Keratinocyte (primary cell): ENCODE measurements at regions not wholly inside any gene's neighbourhood (a gene's known extent, or its start where the extent isn't known, plus 50 kb on each side); places are given as distances from the start of the nearest gene placed in this dataset.

Experiments
- DNase-seq: peaks from one replicate; pipeline ENCODE4 v3.0.0-alpha.2; 2011; ENCODE audit warnings: low read depth, missing footprints, low spot score
- FAIRE-seq: peaks from 2 replicates; lab custom pipeline; 2011; peaks lifted over from hg19 to GRCh38; lab: Jason Lieb, UNC
- H2AFZ ChIP-seq: 2 replicates; pipeline ENCODE4 v1.6.0; 2012; ENCODE audit warnings: low read length, control low read depth, inconsistent platforms; ENCODE audit not compliant: control insufficient read depth
- H3K27ac ChIP-seq: 2 replicates; pipeline ENCODE4 v1.5.1; 2011; ENCODE audit warnings: low read length; ENCODE audit not compliant: control insufficient read depth, insufficient read depth
- H3K27me3 ChIP-seq: 3 replicates; pipeline ENCODE4 v1.6.0; 2011; ENCODE audit warnings: low read length; ENCODE audit not compliant: control insufficient read depth, insufficient read depth; ENCODE audit errors: extremely low read depth
- H3K36me3 ChIP-seq, 2 experiments: 2 replicates in 1 of 2; 3 replicates in 1 of 2; pipeline ENCODE4 v1.5.1; 2011; ENCODE audit warnings: low read length in 2 of 2, mild to moderate bottlenecking in 1 of 2; ENCODE audit not compliant: control insufficient read depth in 2 of 2, insufficient read depth in 2 of 2; ENCODE audit errors: extremely low read depth in 1 of 2
- H3K4me1 ChIP-seq: 3 replicates; pipeline ENCODE4 v1.5.1; 2011; ENCODE audit warnings: low read length; ENCODE audit not compliant: control insufficient read depth, insufficient read depth; ENCODE audit errors: extremely low read depth
- H3K4me2 ChIP-seq: 3 replicates; pipeline ENCODE4 v1.6.0; 2011; ENCODE audit warnings: low read depth, low read length; ENCODE audit not compliant: control insufficient read depth, insufficient read depth; ENCODE audit errors: extremely low read depth
- H3K4me3 ChIP-seq, 3 experiments: fragments of 200-600 bp in 1 of 3; sonication (generic) in 1 of 3; 2 replicates in 2 of 3; 3 replicates in 1 of 3; pipeline ENCODE4 v1.5.1; 2011 to 2016; ENCODE audit warnings: low read length in 3 of 3, mild to moderate bottlenecking in 3 of 3, control low read depth in 2 of 3, inconsistent platforms in 1 of 3, low read depth in 1 of 3, mixed read lengths in 1 of 3, mixed run types in 1 of 3, moderate library complexity in 1 of 3; ENCODE audit not compliant: control insufficient read depth in 2 of 3, insufficient read depth in 2 of 3; ENCODE audit errors: extremely low read depth in 1 of 3
- H3K79me2 ChIP-seq: 2 replicates; pipeline ENCODE4 v1.6.0; 2012; ENCODE audit warnings: low read length; ENCODE audit not compliant: control insufficient read depth, insufficient read depth
- H3K9ac ChIP-seq: 3 replicates; pipeline ENCODE4 v1.6.0; 2011; ENCODE audit warnings: low read length; ENCODE audit not compliant: control insufficient read depth, insufficient read depth; ENCODE audit errors: extremely low read depth
- H3K9me1 ChIP-seq: 3 replicates; pipeline ENCODE4 v1.6.0; 2011; ENCODE audit warnings: low read length; ENCODE audit not compliant: control insufficient read depth, insufficient read depth; ENCODE audit errors: extremely low read depth
- H3K9me3 ChIP-seq: 2 replicates; pipeline ENCODE4 v1.5.1; 2012; ENCODE audit warnings: low read depth, low read length; ENCODE audit not compliant: control insufficient read depth
- H4K20me1 ChIP-seq: 3 replicates; pipeline ENCODE4 v1.6.0; 2011; ENCODE audit warnings: low read length; ENCODE audit not compliant: control insufficient read depth, insufficient read depth; ENCODE audit errors: extremely low read depth
- EZH2 ChIP-seq: IDR thresholded peaks from one replicate; pipeline ENCODE4 v1.6.1; 2012; ENCODE audit warnings: inconsistent platforms, mild to moderate bottlenecking, low read length, moderate library complexity
- dilution Hi-C: fragments of 300-500 bp; cut with MboI; formaldehyde crosslinking; loops from one replicate; pipeline ENCODE4 v1.7.0; 2020; ENCODE audit warnings: low sequenced_read_pairs; ENCODE audit not compliant: extremely low pct_ligation_motif_present
- TF ChIP-seq, protein P1 (sequence below), 3 experiments: IDR thresholded peaks in 1 of 3; conservative IDR thresholded peaks in 1 of 3; optimal IDR thresholded peaks in 1 of 3; 2 replicates in 2 of 3; 3 replicates in 1 of 3; pipeline versions ENCODE3 to v1.5.1; 2011; ENCODE audit warnings: low read length in 3 of 3, mild to moderate bottlenecking in 3 of 3, moderate library complexity in 2 of 3, control low read depth in 1 of 3, inconsistent platforms in 1 of 3; ENCODE audit not compliant: insufficient read depth in 2 of 3; ENCODE audit errors: extremely low read depth in 1 of 3

DNA sequence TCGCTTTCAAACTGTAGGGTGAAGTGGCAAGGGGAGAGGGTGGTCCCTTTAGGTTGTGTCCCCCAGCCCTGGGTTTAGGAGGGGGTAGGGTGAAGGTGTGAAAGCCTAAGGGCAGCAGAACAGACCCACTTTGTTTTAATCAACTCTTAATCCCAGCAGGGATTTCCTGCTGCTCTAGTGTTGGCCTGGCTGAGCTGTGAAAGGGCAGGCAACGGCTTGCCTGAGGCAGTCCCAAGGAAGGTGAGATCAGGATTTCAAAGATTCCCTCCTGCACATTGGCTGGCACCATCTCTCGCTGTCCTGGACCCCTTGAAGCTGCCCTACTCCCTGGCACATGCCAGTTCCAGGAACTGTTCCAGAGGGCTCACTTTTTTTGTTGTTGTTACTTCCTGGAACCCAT, 221.3 kb downstream of the INSC start:
- Histone ChIP-seq H3K9me1 (no peaks in the 10 kb centered on the region), H3K27ac (no peak overlapping the region), H3K4me1 (no peaks in the 10 kb centered on the region), H3K9me3 (no peaks in the 10 kb centered on the region), H3K36me3 (no peaks in the 10 kb centered on the region), H3K27me3 (no peaks in the 10 kb centered on the region), H4K20me1 (no peaks in the 10 kb centered on the region), H3K9ac (no peak overlapping the region), H3K4me3 (no peak overlapping the region), H2AFZ (no peak overlapping the region), H3K79me2 (no peaks in the 10 kb centered on the region), H3K4me2 (no peak overlapping the region)
- DNase-seq (no peak), FAIRE-seq (no peak)
- TF ChIP-seq EZH2: no peak
- dilution Hi-C loops: no loop called here

DNA sequence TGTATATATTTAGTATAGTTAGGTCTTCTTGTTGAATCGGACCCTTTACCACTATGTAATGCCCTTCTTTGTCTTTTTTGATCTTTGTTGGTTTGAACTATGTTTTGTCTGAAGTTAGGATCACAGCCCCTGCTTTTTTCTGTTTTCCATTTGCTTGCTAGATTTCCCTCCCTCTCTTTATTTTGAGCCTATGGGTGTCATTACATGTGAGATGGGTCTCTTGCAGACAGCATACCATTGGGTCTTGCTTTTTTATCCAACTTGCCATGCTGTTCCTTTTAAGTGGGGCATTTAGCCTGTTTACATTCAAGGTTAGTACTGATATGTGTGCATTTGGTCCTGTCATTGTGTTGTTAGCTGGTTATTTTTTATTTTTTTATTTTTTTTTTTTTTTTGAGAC, 224.6 kb downstream of the INSC start:
- dilution Hi-C loops: no loop called here
- DNase-seq: no peak
- FAIRE-seq: no peak

DNA sequence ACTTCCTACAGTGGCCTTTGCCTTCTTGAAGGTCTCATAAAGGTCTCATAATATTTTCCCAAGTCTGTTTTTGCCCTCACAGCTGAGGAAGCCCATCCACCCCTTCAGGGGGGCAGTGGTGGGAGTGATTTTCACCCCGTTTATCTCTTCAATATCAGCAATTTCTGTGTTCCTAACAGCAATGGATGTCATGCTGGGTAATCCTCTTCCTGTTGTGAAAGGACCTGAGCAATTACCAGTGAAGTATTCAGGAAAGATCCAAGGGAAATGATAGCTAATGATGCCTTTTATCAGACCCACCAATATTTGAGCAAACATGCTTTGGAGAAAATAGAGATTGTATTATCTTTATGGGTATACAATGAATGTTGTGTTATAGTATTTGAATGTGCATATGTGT, 226.9 kb downstream of the INSC start:
- H3K9me1 ChIP-seq: no peaks in the 10 kb centered on the region
- dilution Hi-C loops: no loop called here
- no peaks in the 10 kb centered on the region for H3K9me3 ChIP-seq
- no peaks in the 10 kb centered on the region for H4K20me1 ChIP-seq
- no peak overlapping the region for H2AFZ ChIP-seq
- H3K27ac ChIP-seq: no peak overlapping the region
- no peak for TF ChIP-seq EZH2
- TF ChIP-seq, protein P1, sequence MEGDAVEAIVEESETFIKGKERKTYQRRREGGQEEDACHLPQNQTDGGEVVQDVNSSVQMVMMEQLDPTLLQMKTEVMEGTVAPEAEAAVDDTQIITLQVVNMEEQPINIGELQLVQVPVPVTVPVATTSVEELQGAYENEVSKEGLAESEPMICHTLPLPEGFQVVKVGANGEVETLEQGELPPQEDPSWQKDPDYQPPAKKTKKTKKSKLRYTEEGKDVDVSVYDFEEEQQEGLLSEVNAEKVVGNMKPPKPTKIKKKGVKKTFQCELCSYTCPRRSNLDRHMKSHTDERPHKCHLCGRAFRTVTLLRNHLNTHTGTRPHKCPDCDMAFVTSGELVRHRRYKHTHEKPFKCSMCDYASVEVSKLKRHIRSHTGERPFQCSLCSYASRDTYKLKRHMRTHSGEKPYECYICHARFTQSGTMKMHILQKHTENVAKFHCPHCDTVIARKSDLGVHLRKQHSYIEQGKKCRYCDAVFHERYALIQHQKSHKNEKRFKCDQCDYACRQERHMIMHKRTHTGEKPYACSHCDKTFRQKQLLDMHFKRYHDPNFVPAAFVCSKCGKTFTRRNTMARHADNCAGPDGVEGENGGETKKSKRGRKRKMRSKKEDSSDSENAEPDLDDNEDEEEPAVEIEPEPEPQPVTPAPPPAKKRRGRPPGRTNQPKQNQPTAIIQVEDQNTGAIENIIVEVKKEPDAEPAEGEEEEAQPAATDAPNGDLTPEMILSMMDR (optimal IDR thresholded peaks at IDR 0.05 in 1 of 3, IDR thresholded peaks at IDR 0.05 in 1 of 3, conservative IDR thresholded peaks at IDR 0.05 in 1 of 3; ENCODE audit: extremely low read depth in 1 of 3, insufficient read depth in 2 of 3, low read length in 3 of 3): no peak
- H3K27me3 ChIP-seq: no peaks in the 10 kb centered on the region
- no peaks in the 10 kb centered on the region for H3K4me1 ChIP-seq
- DNase-seq: no peak
- H3K4me3 ChIP-seq: no peak overlapping the region
- H3K79me2 ChIP-seq: no peaks in the 10 kb centered on the region
- no peak overlapping the region for H3K9ac ChIP-seq
- no peaks in the 10 kb centered on the region for H3K36me3 ChIP-seq
- no peak overlapping the region for H3K4me2 ChIP-seq
- FAIRE-seq: no peak

More for the DNA sequence above, 224.6 kb downstream of the INSC start:
- Histone ChIP-seq H3K9me1 (no peaks in the 10 kb centered on the region), H4K20me1 (no peaks in the 10 kb centered on the region), H3K27ac (no peak overlapping the region), H3K9ac (no peak overlapping the region), H2AFZ (no peak overlapping the region), H3K4me1 (no peaks in the 10 kb centered on the region), H3K79me2 (no peaks in the 10 kb centered on the region), H3K4me3 (no peak overlapping the region), H3K9me3 (no peaks in the 10 kb centered on the region), H3K36me3 (no peaks in the 10 kb centered on the region), H3K27me3 (no peaks in the 10 kb centered on the region), H3K4me2 (no peak overlapping the region)
- TF ChIP-seq, protein P1 (optimal IDR thresholded peaks at IDR 0.05 in 1 of 3, IDR thresholded peaks at IDR 0.05 in 1 of 3, conservative IDR thresholded peaks at IDR 0.05 in 1 of 3; ENCODE audit: extremely low read depth in 1 of 3, insufficient read depth in 2 of 3, low read length in 3 of 3): no peak
- TF ChIP-seq EZH2: no peak
